ENCODE measurements at regions not wholly inside any gene's neighbourhood (a gene's known extent, or its start where the extent isn't known, plus 50 kb on each side); places are given as distances from the start of the nearest gene placed in this dataset.

GRCh38 chr17:33888455-33888854 is 366.6 kb upstream of the CCL2 start:
- no peak for TF ChIP-seq POLR2A (IDR thresholded peaks at IDR 0.05)
- TF ChIP-seq, protein P1, sequence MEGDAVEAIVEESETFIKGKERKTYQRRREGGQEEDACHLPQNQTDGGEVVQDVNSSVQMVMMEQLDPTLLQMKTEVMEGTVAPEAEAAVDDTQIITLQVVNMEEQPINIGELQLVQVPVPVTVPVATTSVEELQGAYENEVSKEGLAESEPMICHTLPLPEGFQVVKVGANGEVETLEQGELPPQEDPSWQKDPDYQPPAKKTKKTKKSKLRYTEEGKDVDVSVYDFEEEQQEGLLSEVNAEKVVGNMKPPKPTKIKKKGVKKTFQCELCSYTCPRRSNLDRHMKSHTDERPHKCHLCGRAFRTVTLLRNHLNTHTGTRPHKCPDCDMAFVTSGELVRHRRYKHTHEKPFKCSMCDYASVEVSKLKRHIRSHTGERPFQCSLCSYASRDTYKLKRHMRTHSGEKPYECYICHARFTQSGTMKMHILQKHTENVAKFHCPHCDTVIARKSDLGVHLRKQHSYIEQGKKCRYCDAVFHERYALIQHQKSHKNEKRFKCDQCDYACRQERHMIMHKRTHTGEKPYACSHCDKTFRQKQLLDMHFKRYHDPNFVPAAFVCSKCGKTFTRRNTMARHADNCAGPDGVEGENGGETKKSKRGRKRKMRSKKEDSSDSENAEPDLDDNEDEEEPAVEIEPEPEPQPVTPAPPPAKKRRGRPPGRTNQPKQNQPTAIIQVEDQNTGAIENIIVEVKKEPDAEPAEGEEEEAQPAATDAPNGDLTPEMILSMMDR (IDR thresholded peaks at IDR 0.05), result no peak
- Histone ChIP-seq H3K4me3 (no peak overlapping the region), H3K27ac (no peak overlapping the region), H3K36me3 (no peaks in the 10 kb centered on the region), H3K27me3 (no peaks in the 10 kb centered on the region), H3K4me1 (no peaks in the 10 kb centered on the region), H3K9me3 (no peaks in the 10 kb centered on the region)
- DNase-seq, result no peak

DNA sequence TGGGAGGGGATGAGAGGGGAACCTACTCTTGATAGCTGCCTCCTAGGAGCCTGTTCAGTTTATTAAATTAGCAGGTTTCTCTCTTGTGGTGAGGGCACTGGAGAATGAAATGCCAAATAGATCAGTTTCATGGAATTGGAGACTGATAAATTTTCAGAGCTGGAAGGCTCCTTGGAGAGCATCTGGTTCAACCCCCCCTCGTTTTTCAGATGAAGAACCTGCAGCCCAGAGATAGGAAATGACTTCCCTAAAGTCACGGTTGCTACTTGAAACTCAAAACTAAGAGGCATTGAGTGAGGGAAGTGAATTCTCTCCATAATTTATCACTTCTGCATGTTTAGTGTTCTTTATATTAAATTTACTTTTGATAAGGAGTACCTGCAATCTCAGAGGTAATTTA is 366.0 kb upstream of the CCL2 start:
- no peak for DNase-seq
- no peaks in the 10 kb centered on the region for H3K9me3 ChIP-seq
- no peak overlapping the region for H3K27ac ChIP-seq
- H3K36me3 ChIP-seq, result no peaks in the 10 kb centered on the region
- no peaks in the 10 kb centered on the region for H3K4me1 ChIP-seq
- TF ChIP-seq, protein P1 (IDR thresholded peaks at IDR 0.05), result no peak
- no peak for TF ChIP-seq POLR2A (IDR thresholded peaks at IDR 0.05)
- H3K27me3 ChIP-seq, result no peaks in the 10 kb centered on the region
- no peak overlapping the region for H3K4me3 ChIP-seq

DNA sequence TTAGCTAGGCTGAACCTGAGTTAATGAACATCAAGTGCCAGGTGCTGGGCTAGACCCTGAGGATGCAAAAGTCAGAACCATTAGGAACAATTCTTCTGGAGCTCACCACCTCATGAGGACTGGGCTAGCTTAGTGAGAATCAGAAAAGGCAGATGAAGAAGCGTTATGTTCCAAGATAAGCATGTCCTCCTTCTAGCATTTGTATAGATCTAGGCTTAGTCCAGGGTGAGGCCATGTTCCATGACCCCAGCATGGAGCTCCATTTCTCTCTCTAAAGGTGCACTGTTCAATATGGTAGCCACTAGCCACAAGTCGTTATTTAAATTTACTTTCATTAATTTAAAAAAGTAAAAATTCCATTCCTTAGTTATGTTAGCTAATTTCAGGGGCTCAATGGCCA is 365.3 kb upstream of the CCL2 start:
- no peak for TF ChIP-seq POLR2A (IDR thresholded peaks at IDR 0.05)
- TF ChIP-seq, protein P1 (IDR thresholded peaks at IDR 0.05), result no peak
- no peak for DNase-seq
- no peaks in the 10 kb centered on the region for H3K36me3 ChIP-seq
- no peaks in the 10 kb centered on the region for H3K4me1 ChIP-seq
- no peaks in the 10 kb centered on the region for H3K27me3 ChIP-seq
- no peaks in the 10 kb centered on the region for H3K9me3 ChIP-seq
- no peak overlapping the region for H3K27ac ChIP-seq
- no peak overlapping the region for H3K4me3 ChIP-seq

DNA sequence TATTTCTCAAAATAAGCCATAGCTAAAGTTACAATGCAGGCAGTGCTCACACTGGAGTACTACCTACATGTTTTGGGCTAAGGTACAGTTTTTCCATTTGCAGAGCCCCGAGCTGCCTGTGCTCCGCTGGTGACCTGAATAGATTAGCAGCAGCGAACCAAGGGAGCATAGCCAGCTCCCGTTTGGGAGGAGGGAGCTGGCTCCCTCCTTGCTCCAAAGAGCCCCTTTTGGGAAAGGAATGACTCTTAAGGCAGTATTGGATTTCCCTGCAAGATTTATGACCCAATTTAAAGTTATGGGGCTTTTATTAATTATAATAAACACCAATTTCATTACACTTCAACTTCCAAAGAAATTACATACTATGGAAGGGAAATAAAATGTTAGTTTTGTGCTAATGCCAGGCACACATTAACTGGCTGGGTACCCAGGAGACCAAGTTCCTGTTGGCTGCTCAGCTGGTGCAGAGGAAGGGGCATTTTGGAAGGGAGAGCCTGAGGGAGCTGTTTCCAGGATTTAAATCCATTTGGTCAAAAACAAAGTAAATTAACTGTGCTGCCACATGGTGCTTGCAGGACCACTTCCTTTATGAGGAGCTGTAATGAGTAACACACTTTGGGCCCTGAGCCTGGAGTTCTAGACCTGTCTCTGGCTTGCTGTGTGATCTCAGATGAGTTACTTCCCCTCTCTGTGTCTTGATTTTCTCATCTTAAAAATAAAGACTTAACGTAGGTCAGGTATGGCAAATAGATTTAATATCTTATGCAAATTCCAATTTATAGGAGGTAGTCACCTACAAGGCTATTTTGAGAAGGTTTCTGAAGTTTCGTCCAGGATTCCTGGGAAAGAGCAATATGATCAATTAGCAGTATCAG is 362.1 kb upstream of the CCL2 start:
- Histone ChIP-seq H3K4me3 (no peak overlapping the region), H3K36me3 (no peaks in the 10 kb centered on the region), H3K4me1 (no peaks in the 10 kb centered on the region), H3K9me3 (no peaks in the 10 kb centered on the region), H3K27ac (no peak overlapping the region), H3K27me3 (no peaks in the 10 kb centered on the region)
- no peak for DNase-seq
- no peak for TF ChIP-seq POLR2A (IDR thresholded peaks at IDR 0.05)
- TF ChIP-seq, protein P1 (IDR thresholded peaks at IDR 0.05), result no peak

DNA sequence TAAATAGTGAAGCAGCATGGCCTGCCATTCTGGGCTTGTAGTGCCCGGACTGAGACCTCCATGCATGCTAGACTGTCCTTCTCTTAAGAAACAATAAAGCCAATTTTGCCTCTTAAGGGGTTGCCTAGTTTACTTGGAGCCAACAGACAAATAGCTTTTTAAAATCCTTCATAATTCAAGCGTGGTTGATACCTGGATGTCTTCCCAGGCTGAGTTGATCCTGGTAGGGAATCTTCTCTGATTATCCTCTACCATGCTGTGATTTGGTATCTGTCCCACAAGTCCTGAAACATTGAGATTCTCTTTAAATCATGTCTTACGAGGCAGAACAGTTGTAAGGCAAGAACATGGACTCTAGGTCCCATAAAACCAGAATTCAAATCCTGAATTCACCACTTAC is 359.6 kb upstream of the CCL2 start:
- no peaks in the 10 kb centered on the region for H3K9me3 ChIP-seq
- no peaks in the 10 kb centered on the region for H3K4me1 ChIP-seq
- TF ChIP-seq, protein P1 (IDR thresholded peaks at IDR 0.05), result no peak
- no peak for TF ChIP-seq POLR2A (IDR thresholded peaks at IDR 0.05)
- H3K36me3 ChIP-seq, result no peaks in the 10 kb centered on the region
- no peak overlapping the region for H3K4me3 ChIP-seq
- DNase-seq, result no peak
- no peak overlapping the region for H3K27ac ChIP-seq
- H3K27me3 ChIP-seq, result no peaks in the 10 kb centered on the region

Measured in Peyer's patch (tissue), 4 donors.